ENCODE measurements at regions not wholly inside any gene's neighbourhood (a gene's known extent, or its start where the extent isn't known, plus 50 kb on each side); places are given as distances from the start of the nearest gene placed in this dataset.

GRCh38 chr4:134585972-134586371 is 384.4 kb upstream of the PABPC4L start:
- H3K9me1 ChIP-seq (replicated peaks; ENCODE audit: control insufficient read depth, extremely low read depth, insufficient read depth, low read length) = no peaks in the 10 kb centered on the region
- no peaks in the 10 kb centered on the region for H3K36me3 ChIP-seq (ENCODE audit: control insufficient read depth in 2 of 2, extremely low read depth in 1 of 2, insufficient read depth in 2 of 2, low read length in 2 of 2)
- H3K4me1 ChIP-seq (ENCODE audit: control insufficient read depth, extremely low read depth, insufficient read depth, low read length) = peaks cover 17% of the 10 kb centered on the region
- no peaks in the 10 kb centered on the region for H3K9me3 ChIP-seq (replicated peaks; ENCODE audit: control insufficient read depth, insufficient read depth, low read length)
- peak overlapping the region; percentile 50 for H3K9ac ChIP-seq (replicated peaks; ENCODE audit: extremely low read depth, insufficient read depth, low read length)
- no peak overlapping the region for H3K4me3 ChIP-seq (replicated peaks in 1 of 3; ENCODE audit: insufficient read depth in 1 of 3, low read depth in 1 of 3, low read length in 3 of 3)
- DNase-seq (ENCODE audit: low read depth, low spot score) = peak; percentile 97
- ChIA-PET CTCF (no interaction called here), POLR2A (no interaction called here)
- no peak overlapping the region for H2AFZ ChIP-seq (ENCODE audit: low read depth, low read length)
- TF ChIP-seq POLR2A (IDR thresholded peaks at IDR 0.05; ENCODE audit: low read depth, low read length) (peak; percentile 79), GATA2 (IDR thresholded peaks at IDR 0.05; ENCODE audit: insufficient read depth, insufficient read length, low read depth, low read length) (peak; percentile 98), JUN (IDR thresholded peaks at IDR 0.05; ENCODE audit: borderline replicate concordance, insufficient read depth, insufficient read length, low read depth) (peak; percentile 93), POLR2AphosphoS5 (IDR thresholded peaks at IDR 0.05; ENCODE audit: insufficient read depth, low read depth, low read length) (peak; percentile 96), FOS (IDR thresholded peaks at IDR 0.05; ENCODE audit: borderline replicate concordance, insufficient read depth, low read length) (peak; percentile 77), CTCF (IDR thresholded peaks at IDR 0.05; ENCODE audit: extremely low read depth in 1 of 2, insufficient read depth in 1 of 2, low read depth in 1 of 2, low read length in 2 of 2) (no peak), MAX (IDR thresholded peaks at IDR 0.05; ENCODE audit: insufficient read depth, insufficient read length) (no peak), MYC (IDR thresholded peaks at IDR 0.05; ENCODE audit: low read depth, low read length) (no peak)
- no peaks in the 10 kb centered on the region for H3K27me3 ChIP-seq (ENCODE audit: control insufficient read depth in 2 of 2, insufficient read depth in 2 of 2, low read length in 2 of 2)
- BruUV-seq (replicated peaks) = no TSS peak
- peak overlapping the region; percentile 46 for H3K4me2 ChIP-seq (ENCODE audit: insufficient read depth, low read length)
- intact Hi-C loops (cut with micrococcal nuclease) (loop anchor here (1.0 to 5.0 kb wide), 4 partner anchors 37 to 1439 kb away; partner anchors contain the start of gene PCDH10), dilution Hi-C loops (cut with MboI; ENCODE audit: extremely low pct_ligation_motif_present, low sequenced_read_pairs) (no loop called here)
- peak; percentile 64 for FAIRE-seq
- H3K79me2 ChIP-seq (ENCODE audit: control insufficient read depth, insufficient read depth, low read length) = no peaks in the 10 kb centered on the region
- H4K20me1 ChIP-seq (replicated peaks; ENCODE audit: control insufficient read depth, extremely low read depth, insufficient read depth, low read length) = no peaks in the 10 kb centered on the region
- peak overlapping the region; percentile 86 for H3K27ac ChIP-seq (ENCODE audit: insufficient read depth, low read depth, low read length)
